NCI-H2227 (cell line): ENCODE measurements at regions not wholly inside any gene's neighbourhood (a gene's known extent, or its start where the extent isn't known, plus 50 kb on each side); places are given as distances from the start of the nearest gene placed in this dataset.
A peak's percentile ranks its signal among the peaks of the same experiment; 100 is the strongest.

Experiments
- DNase-seq: peaks from one replicate; lab custom pipeline; 2025; ENCODE audit not compliant: unreplicated experiment; lab: John Stamatoyannopoulos, UW

- DNase-seq = no peak
Measured at GRCh38 chr16:73485880-73486279, 438.0 kb upstream of the ZFHX3 start.

GRCh38 chr16:73483934-73484711, 436.2 kb upstream of the ZFHX3 start:
- DNase-seq = no peak

- DNase-seq = no peak
Measured at GRCh38 chr16:73483076-73483791, 435.3 kb upstream of the ZFHX3 start.

- DNase-seq = no peak
Measured at GRCh38 chr16:73482310-73482709, 434.4 kb upstream of the ZFHX3 start.

- DNase-seq = no peak
Measured at GRCh38 chr16:73480381-73480780, 432.5 kb upstream of the ZFHX3 start.

DNA sequence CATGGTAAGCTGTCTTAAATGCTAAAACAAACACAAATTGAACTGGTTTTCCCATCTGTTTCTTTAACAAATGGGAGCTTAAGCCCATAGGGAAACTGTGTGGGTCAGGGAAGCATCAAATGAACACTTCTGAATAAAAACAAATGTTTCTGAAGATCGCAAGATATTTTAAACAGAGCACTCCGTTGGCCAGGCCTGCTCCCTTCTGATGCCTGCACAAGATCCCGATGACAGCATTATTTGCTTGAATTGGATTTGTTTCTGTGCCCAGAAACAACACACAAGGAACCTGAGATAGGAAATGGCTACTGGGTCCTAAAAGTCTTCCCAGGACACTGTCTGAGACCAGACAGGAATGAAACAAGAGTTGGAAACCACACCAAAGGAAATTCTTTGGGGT, 425.8 kb upstream of the ZFHX3 start:
- no peak for DNase-seq

DNA sequence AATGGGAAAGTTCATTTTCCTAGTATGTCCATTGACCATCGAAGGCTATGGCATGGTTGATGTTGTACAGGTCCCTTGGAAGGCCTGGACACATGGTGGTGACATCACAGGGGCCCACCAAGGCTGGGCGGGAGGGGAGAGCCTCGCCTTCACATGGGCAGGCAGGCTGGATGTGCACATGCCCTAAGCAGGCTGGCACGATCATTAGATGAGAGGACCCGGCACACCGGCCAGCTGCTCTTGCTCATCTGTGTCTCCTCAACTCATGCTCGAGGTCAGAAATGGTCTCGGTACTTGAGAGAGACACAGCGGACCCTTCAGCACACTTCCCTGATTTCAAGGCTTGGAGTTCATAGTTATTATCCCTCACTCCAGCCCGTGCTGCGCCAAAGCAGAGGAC, 416.9 kb upstream of the ZFHX3 start:
- peak; percentile 18 for DNase-seq

GRCh38 chr16:73459586-73459985, 411.7 kb upstream of the ZFHX3 start:
- no peak for DNase-seq

- no peak for DNase-seq
Measured at GRCh38 chr16:73457851-73458250, 409.9 kb upstream of the ZFHX3 start.

GRCh38 chr16:73448970-73449369, 401.0 kb upstream of the ZFHX3 start:
- no peak for DNase-seq

DNA sequence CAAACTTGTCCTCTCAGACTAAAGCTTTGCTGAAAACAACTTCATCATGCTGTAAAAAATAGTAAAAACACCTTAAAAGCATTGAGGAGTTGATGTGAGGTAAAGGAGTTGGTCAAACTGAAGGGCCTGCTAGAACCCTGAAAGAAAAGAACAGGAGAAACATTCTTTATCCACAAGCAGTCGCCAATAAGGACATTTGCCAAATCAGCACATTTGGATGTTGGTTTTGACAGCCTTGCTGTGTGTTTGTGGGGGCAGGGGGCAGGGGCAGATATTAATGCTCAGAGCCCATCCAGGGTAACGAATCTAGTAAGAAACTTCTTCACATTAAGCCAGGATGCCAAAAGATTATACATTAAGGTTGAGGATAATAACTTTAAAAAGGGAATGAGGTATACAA, 399.9 kb upstream of the ZFHX3 start:
- DNase-seq = no peak

DNA sequence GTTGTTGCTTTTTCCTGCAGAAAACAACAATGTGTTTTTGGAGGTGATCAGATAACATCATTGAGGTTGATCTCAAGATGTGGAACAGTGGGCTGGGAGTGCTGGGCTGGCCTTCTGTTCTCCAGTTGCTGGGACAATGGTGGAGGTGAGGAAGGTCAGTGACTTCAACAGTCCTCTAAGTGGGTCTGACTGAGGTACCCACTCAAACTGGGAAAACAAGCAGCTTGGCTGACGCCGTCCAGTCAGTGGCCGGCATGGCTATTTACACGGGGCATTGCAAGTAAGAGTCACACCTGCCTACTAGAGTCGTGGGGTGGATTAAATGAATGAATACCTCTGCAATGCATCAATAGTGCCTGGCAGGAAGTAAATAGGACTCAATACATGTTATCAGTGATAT, 386.7 kb upstream of the ZFHX3 start:
- no peak for DNase-seq

GRCh38 chr16:73433731-73434307, 385.9 kb upstream of the ZFHX3 start:
- DNase-seq = no peak

DNA sequence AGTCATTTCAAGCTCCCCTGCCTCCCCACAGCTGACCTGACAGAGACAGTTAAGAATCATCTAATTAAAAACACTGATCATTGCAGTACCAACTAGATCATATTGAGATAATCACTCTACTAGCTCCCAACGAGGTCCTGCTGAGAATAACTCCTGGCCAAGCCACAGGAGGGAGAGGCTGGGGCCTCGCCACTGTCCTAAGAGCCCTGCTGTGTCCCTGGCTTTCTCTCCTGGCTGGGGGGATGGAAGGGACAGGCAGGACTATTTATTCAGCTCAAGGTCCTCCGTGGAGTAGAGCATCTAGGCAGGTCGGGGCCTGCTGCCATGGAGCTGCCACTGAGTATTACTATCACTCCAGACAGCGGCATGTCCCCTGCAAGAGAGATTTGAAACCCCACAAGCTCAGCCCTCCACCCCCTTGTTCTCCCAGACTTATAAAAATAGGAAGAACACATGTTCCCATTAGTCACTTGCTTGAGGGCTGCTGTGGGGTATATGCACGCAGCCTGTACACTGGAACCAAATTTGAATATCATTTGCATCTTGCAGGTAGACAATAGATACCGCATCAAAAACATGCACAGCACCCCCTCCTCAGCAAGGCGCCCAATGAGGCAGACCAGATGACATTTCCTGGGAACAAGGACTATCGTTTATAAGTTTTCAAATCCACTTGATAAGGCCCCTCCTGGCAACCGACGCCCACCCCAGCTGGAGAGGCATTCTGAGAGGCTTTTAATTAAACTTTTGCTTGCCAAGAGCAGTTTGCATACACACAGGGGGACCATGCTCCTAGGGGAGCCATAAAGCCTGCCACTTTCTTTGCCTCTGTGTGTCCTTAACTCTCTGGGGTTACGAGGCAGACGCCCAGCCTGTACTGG, 385.2 kb upstream of the ZFHX3 start:
- DNase-seq = no peak

GRCh38 chr16:73430138-73430537, 382.2 kb upstream of the ZFHX3 start:
- no peak for DNase-seq

- DNase-seq = no peak
Measured at GRCh38 chr16:73428121-73428520, 380.2 kb upstream of the ZFHX3 start.

DNA sequence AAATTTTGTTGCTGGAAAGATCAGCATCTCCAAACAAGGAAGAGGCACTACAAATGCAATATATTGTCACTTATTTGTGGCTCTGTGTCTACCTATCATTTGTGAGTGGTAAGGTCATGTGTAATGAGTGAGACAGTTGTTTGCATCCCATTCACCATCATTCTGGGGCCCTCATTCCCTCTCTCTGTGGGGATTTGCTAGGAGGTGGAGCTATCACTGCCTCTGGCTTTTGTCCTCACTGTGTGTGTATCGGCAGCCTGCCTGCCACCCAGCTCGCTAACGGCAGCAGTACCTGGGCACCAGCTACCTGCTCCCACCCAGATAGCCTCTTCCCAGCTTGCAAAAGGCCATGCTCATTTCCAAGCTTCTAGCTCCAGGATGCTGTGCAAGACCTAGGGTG, 379.2 kb upstream of the ZFHX3 start:
- peak; percentile 49 for DNase-seq

DNA sequence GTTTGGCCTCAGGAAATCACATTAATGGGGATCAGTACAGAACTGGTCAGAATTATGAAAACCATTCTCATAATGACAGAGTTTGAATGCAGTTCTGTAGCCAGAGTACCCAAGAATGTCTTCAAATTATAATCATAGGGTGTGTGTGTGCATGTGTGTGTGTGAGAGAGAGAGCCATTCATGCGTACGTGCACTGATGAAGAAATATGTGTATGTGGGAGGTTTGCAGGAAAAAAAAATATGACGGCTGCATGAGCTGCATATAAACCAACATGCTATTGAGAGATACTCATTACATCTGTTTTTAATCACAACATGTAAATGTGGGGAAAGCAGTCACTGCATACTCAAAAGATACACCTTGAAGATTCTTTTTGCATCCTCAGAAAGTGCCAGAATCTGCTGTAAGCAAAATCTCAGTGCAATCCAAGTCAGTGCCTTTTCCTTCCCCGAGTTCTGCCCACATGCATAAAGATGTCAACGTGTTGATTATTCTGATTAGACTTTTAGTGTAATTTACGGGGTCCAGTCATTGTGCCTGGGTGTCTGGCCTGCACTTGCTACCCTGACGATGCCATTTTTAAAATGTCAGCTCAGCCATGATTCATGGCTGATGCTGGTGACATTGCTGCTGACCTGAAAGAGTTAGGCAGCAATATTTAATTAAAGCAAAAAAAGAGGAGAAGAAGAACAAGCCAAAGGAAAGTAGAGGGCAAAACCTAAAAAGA, 378.7 kb upstream of the ZFHX3 start:
- DNase-seq = peak; percentile 42

- no peak for DNase-seq
Measured at GRCh38 chr16:73420676-73421075, 372.7 kb upstream of the ZFHX3 start.

DNA sequence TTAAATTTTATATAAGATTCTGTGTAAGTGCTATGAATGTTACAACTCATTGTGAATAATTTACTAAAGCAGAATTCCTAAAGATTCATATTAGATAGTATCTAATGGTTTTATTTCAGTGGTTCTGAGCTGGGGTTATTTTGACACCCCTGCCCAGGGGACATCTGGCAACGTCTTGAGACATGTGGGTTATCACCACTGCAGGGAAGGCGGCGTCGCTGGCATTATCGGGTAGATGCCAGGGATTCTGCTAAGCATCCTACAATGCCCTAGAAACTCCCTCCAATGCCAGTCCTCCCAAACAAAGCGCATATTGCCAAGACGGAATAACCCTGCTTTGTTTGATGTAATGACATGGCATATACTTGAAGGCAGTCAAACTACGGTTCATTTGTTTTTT, 372.3 kb upstream of the ZFHX3 start:
- DNase-seq = no peak

GRCh38 chr16:73418691-73419090, 370.8 kb upstream of the ZFHX3 start:
- no peak for DNase-seq
